Keratinocyte (primary cell): ENCODE measurements at regions not wholly inside any gene's neighbourhood (a gene's known extent, or its start where the extent isn't known, plus 50 kb on each side); places are given as distances from the start of the nearest gene placed in this dataset.

Experiments used
- DNase-seq: peaks from one replicate; pipeline ENCODE4 v3.0.0-alpha.2; 2011; ENCODE audit warnings: low read depth, missing footprints, low spot score
- FAIRE-seq: peaks from 2 replicates; lab custom pipeline; 2011; peaks lifted over from hg19 to GRCh38; lab: Jason Lieb, UNC
- H2AFZ ChIP-seq: 2 replicates; pipeline ENCODE4 v1.6.0; 2012; ENCODE audit warnings: low read length, control low read depth, inconsistent platforms; ENCODE audit not compliant: control insufficient read depth
- H3K27ac ChIP-seq: 2 replicates; pipeline ENCODE4 v1.5.1; 2011; ENCODE audit warnings: low read length; ENCODE audit not compliant: control insufficient read depth, insufficient read depth
- H3K27me3 ChIP-seq: 3 replicates; pipeline ENCODE4 v1.6.0; 2011; ENCODE audit warnings: low read length; ENCODE audit not compliant: control insufficient read depth, insufficient read depth; ENCODE audit errors: extremely low read depth
- H3K36me3 ChIP-seq, 2 experiments: 2 replicates in 1 of 2; 3 replicates in 1 of 2; pipeline ENCODE4 v1.5.1; 2011; ENCODE audit warnings: low read length in 2 of 2, mild to moderate bottlenecking in 1 of 2; ENCODE audit not compliant: control insufficient read depth in 2 of 2, insufficient read depth in 2 of 2; ENCODE audit errors: extremely low read depth in 1 of 2
- H3K4me1 ChIP-seq: 3 replicates; pipeline ENCODE4 v1.5.1; 2011; ENCODE audit warnings: low read length; ENCODE audit not compliant: control insufficient read depth, insufficient read depth; ENCODE audit errors: extremely low read depth
- H3K4me2 ChIP-seq: 3 replicates; pipeline ENCODE4 v1.6.0; 2011; ENCODE audit warnings: low read depth, low read length; ENCODE audit not compliant: control insufficient read depth, insufficient read depth; ENCODE audit errors: extremely low read depth
- H3K4me3 ChIP-seq, 3 experiments: fragments of 200-600 bp in 1 of 3; sonication (generic) in 1 of 3; 2 replicates in 2 of 3; 3 replicates in 1 of 3; pipeline ENCODE4 v1.5.1; 2011 to 2016; ENCODE audit warnings: low read length in 3 of 3, mild to moderate bottlenecking in 3 of 3, control low read depth in 2 of 3, inconsistent platforms in 1 of 3, low read depth in 1 of 3, mixed read lengths in 1 of 3, mixed run types in 1 of 3, moderate library complexity in 1 of 3; ENCODE audit not compliant: control insufficient read depth in 2 of 3, insufficient read depth in 2 of 3; ENCODE audit errors: extremely low read depth in 1 of 3
- H3K79me2 ChIP-seq: 2 replicates; pipeline ENCODE4 v1.6.0; 2012; ENCODE audit warnings: low read length; ENCODE audit not compliant: control insufficient read depth, insufficient read depth
- H3K9ac ChIP-seq: 3 replicates; pipeline ENCODE4 v1.6.0; 2011; ENCODE audit warnings: low read length; ENCODE audit not compliant: control insufficient read depth, insufficient read depth; ENCODE audit errors: extremely low read depth
- H3K9me1 ChIP-seq: 3 replicates; pipeline ENCODE4 v1.6.0; 2011; ENCODE audit warnings: low read length; ENCODE audit not compliant: control insufficient read depth, insufficient read depth; ENCODE audit errors: extremely low read depth
- H3K9me3 ChIP-seq: 2 replicates; pipeline ENCODE4 v1.5.1; 2012; ENCODE audit warnings: low read depth, low read length; ENCODE audit not compliant: control insufficient read depth
- H4K20me1 ChIP-seq: 3 replicates; pipeline ENCODE4 v1.6.0; 2011; ENCODE audit warnings: low read length; ENCODE audit not compliant: control insufficient read depth, insufficient read depth; ENCODE audit errors: extremely low read depth
- CTCF ChIP-seq, 3 experiments: IDR thresholded peaks in 1 of 3; conservative IDR thresholded peaks in 1 of 3; optimal IDR thresholded peaks in 1 of 3; 2 replicates in 2 of 3; 3 replicates in 1 of 3; pipeline versions ENCODE3 to v1.5.1; 2011; ENCODE audit warnings: low read length in 3 of 3, mild to moderate bottlenecking in 3 of 3, moderate library complexity in 2 of 3, control low read depth in 1 of 3, inconsistent platforms in 1 of 3; ENCODE audit not compliant: insufficient read depth in 2 of 3; ENCODE audit errors: extremely low read depth in 1 of 3
- EZH2 ChIP-seq: IDR thresholded peaks from one replicate; pipeline ENCODE4 v1.6.1; 2012; ENCODE audit warnings: inconsistent platforms, mild to moderate bottlenecking, low read length, moderate library complexity
- dilution Hi-C: fragments of 300-500 bp; cut with MboI; formaldehyde crosslinking; loops from one replicate; pipeline ENCODE4 v1.7.0; 2020; ENCODE audit warnings: low sequenced_read_pairs; ENCODE audit not compliant: extremely low pct_ligation_motif_present

DNA sequence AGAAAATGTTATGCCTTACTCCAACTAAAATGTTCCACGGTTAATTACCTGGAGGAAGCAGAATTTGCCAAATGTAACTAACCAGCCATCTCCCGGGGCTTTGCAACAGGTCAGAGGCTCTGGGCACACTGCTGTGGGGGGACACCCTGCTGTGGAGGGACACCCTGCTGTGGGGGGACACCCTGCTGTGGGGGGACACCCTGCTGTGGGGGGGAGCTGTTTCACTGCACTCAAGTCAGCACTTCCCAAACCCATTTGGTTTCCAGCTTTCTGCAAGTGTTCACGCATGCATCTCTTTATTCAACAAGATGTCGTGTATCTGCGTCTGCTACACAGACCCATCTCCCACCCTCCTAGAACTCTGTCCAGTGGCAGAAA lies 239.5 kb downstream of the C16orf95 start:
- peaks cover 2% of the 10 kb centered on the region for H3K9me3 ChIP-seq
- H3K9ac ChIP-seq, result no peak overlapping the region
- H3K27ac ChIP-seq, result no peak overlapping the region
- peaks cover 7% of the 10 kb centered on the region for H3K4me1 ChIP-seq
- DNase-seq, result no peak
- FAIRE-seq, result no peak
- no peak overlapping the region for H3K4me2 ChIP-seq
- H3K4me3 ChIP-seq, result no peak overlapping the region
- no peaks in the 10 kb centered on the region for H3K27me3 ChIP-seq
- no peaks in the 10 kb centered on the region for H3K9me1 ChIP-seq
- no peaks in the 10 kb centered on the region for H3K36me3 ChIP-seq
- TF ChIP-seq CTCF (optimal IDR thresholded peaks at IDR 0.05 in 1 of 3, IDR thresholded peaks at IDR 0.05 in 1 of 3, conservative IDR thresholded peaks at IDR 0.05 in 1 of 3; ENCODE audit: extremely low read depth in 1 of 3, insufficient read depth in 2 of 3, low read length in 3 of 3) (no peak), EZH2 (no peak)
- H3K79me2 ChIP-seq, result no peaks in the 10 kb centered on the region
- no peaks in the 10 kb centered on the region for H4K20me1 ChIP-seq
- no peak overlapping the region for H2AFZ ChIP-seq
- dilution Hi-C loops, result no loop called here

DNA sequence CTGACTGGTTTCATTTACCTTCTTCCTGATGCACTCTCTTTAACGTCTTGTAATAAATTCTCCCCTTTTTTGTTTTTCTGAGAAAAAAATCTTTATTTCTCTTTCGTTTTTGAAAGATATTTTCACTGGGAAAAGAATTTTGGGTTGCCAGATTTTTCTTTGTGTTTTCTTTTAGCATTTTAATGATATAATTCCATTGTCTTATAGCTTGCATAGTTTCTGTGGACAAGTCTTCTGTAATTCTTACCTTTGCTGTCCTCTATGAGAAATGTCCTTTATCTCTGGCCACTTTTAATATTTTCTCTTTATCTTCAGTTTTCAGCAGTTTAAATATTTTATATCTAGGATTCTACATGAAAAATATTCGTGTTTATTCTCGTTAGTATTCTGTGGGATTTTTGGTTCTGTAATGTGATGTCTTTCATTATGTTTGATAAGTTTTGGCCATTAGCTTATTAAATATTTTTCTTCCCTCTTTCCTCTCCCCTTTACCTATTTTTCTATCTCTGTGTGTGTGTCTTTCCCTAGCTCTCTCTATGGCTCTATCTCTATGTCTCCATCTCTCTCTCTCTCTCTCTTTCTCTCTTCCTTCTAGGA lies 236.5 kb downstream of the C16orf95 start:
- no peak overlapping the region for H2AFZ ChIP-seq
- H3K36me3 ChIP-seq, result no peaks in the 10 kb centered on the region
- H3K9me3 ChIP-seq, result peaks cover 2% of the 10 kb centered on the region
- TF ChIP-seq CTCF (optimal IDR thresholded peaks at IDR 0.05 in 1 of 3, IDR thresholded peaks at IDR 0.05 in 1 of 3, conservative IDR thresholded peaks at IDR 0.05 in 1 of 3; ENCODE audit: extremely low read depth in 1 of 3, insufficient read depth in 2 of 3, low read length in 3 of 3), result no peak
- no peak for TF ChIP-seq EZH2
- DNase-seq (no peak), FAIRE-seq (no peak)
- dilution Hi-C loops, result no loop called here
- H4K20me1 ChIP-seq, result no peaks in the 10 kb centered on the region
- no peaks in the 10 kb centered on the region for H3K79me2 ChIP-seq
- H3K27ac ChIP-seq, result no peak overlapping the region
- H3K9ac ChIP-seq, result no peak overlapping the region
- H3K4me2 ChIP-seq, result no peak overlapping the region
- H3K9me1 ChIP-seq, result no peaks in the 10 kb centered on the region
- no peak overlapping the region for H3K4me3 ChIP-seq
- no peaks in the 10 kb centered on the region for H3K27me3 ChIP-seq
- H3K4me1 ChIP-seq, result peaks cover 7% of the 10 kb centered on the region
